ENCODE measurements at regions not wholly inside any gene's neighbourhood (a gene's known extent, or its start where the extent isn't known, plus 50 kb on each side); places are given as distances from the start of the nearest gene placed in this dataset.

DNA sequence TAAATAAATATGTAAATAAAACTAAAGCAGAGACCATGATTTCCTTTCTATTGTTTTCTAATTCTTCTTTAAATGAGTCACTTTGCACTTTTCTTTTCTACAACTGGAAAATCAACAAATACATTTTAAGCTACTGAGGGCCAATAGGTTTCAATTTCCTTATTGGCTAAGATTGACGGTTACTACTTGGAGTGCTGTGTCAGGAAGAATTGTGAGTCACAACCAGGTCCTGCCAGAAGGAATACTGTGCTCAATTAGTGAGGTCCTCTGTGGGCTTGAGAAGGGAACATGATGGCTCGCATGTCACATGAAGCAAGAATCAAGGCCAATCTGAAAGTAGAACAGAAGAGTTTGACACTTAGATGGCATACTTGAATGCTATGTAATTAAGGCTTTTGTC lies 110.8 kb downstream of the HMHB1 start:
- TF ChIP-seq CTCF (conservative IDR thresholded peaks at IDR 0.05) = no peak
- TF ChIP-seq EZH2 (IDR thresholded peaks at IDR 0.05; ENCODE audit: low read depth) = no peak

All from PC-9 (cell line).